H1 (cell line): ENCODE measurements at regions not wholly inside any gene's neighbourhood (a gene's known extent, or its start where the extent isn't known, plus 50 kb on each side); places are given as distances from the start of the nearest gene placed in this dataset.

Experiments used
- CTCF ChIA-PET: fragments of 300-600 bp; sonication (Branson Sonifier 250); formaldehyde crosslinking; loops from one replicate; lab custom pipeline; 2021; ENCODE audit not compliant: partially characterized antibody; lab: Charles Lee
- POLR2A ChIA-PET: fragments of 300-600 bp; sonication (Branson Sonifier 250); formaldehyde crosslinking; loops from one replicate; lab custom pipeline; 2021; ENCODE audit warnings: inconsistent platforms; ENCODE audit not compliant: partially characterized antibody; lab: Charles Lee
- DNase-seq, 2 experiments: peaks; one replicate each; pipeline versions ENCODE4 v3.0.0 to v3.0.0-alpha.2; 2010 to 2022; ENCODE audit warnings: low spot score in 2 of 2, low read depth in 1 of 2, mixed read lengths in 1 of 2
- FAIRE-seq: peaks from 2 replicates; lab custom pipeline; 2011; peaks lifted over from hg19 to GRCh38; lab: Jason Lieb, UNC
- H2AFZ ChIP-seq: 2 replicates; pipeline ENCODE4 v1.8.1; 2012; ENCODE audit warnings: low read length, inconsistent platforms
- H2AK5ac ChIP-seq: 2 replicates; pipeline ENCODE4 v1.6.1; 2013; ENCODE audit warnings: low read depth, low read length
- H2BK120ac ChIP-seq: replicated peaks from 2 replicates; pipeline ENCODE3; 2013; ENCODE audit warnings: low read depth, low read length, inconsistent platforms
- H2BK12ac ChIP-seq: 2 replicates; pipeline ENCODE4 v1.6.1; 2013; ENCODE audit warnings: low read depth, low read length
- H2BK15ac ChIP-seq: 2 replicates; pipeline ENCODE4 v1.6.1; 2013; ENCODE audit warnings: low read length
- H2BK20ac ChIP-seq: 2 replicates; pipeline ENCODE4 v1.6.1; 2013; ENCODE audit warnings: low read length
- H2BK5ac ChIP-seq: 2 replicates; pipeline ENCODE4 v1.6.1; 2013; ENCODE audit warnings: low read depth, low read length
- H3K14ac ChIP-seq: 2 replicates; pipeline ENCODE4 v1.6.1; 2013; ENCODE audit warnings: inconsistent platforms; ENCODE audit not compliant: insufficient read length
- H3K18ac ChIP-seq: 2 replicates; pipeline ENCODE4 v1.6.1; 2013; ENCODE audit warnings: low read length; ENCODE audit errors: extremely low read depth
- H3K23ac ChIP-seq: 2 replicates; pipeline ENCODE4 v1.6.1; 2013; ENCODE audit warnings: inconsistent platforms; ENCODE audit not compliant: insufficient read length
- H3K23me2 ChIP-seq: 2 replicates; pipeline ENCODE4 v1.6.1; 2013; ENCODE audit warnings: low read depth, low read length
- H3K27ac ChIP-seq: 2 replicates; pipeline ENCODE4 v1.6.1; 2011; ENCODE audit warnings: low read depth, low read length, inconsistent platforms
- H3K27me3 ChIP-seq, 4 experiments: replicated peaks in 1 of 4; 1 replicate in 1 of 4; 2 replicates in 3 of 4; pipeline versions ENCODE4 v1.6.1 to v1.8.1; 2011 to 2013; ENCODE audit warnings: low read length in 3 of 4, mild to moderate bottlenecking in 3 of 4, inconsistent platforms in 2 of 4, mixed read lengths in 2 of 4, moderate library complexity in 1 of 4; ENCODE audit not compliant: control insufficient read depth in 3 of 4, insufficient read depth in 3 of 4; ENCODE audit errors: extremely low read depth in 1 of 4
- H3K36me3 ChIP-seq, 4 experiments: 2 replicates each; pipeline versions ENCODE4 v1.6.1 to v1.8.1; 2011 to 2013; ENCODE audit warnings: mild to moderate bottlenecking in 4 of 4, low read length in 3 of 4, moderate library complexity in 2 of 4, control low read depth in 1 of 4, inconsistent platforms in 1 of 4; ENCODE audit not compliant: insufficient read depth in 4 of 4, control insufficient read depth in 2 of 4
- H3K4ac ChIP-seq: replicated peaks from 2 replicates; pipeline ENCODE3; 2013; ENCODE audit warnings: low read length, low read depth, mixed read lengths, inconsistent platforms; ENCODE audit not compliant: insufficient read length
- H3K4me1 ChIP-seq, 4 experiments: replicated peaks in 1 of 4; 1 replicate in 1 of 4; 2 replicates in 3 of 4; pipeline versions ENCODE4 v1.6.1 to v1.8.1; 2011 to 2013; ENCODE audit warnings: low read length in 3 of 4, inconsistent platforms in 2 of 4, mixed read lengths in 1 of 4; ENCODE audit not compliant: insufficient read depth in 4 of 4, control insufficient read depth in 3 of 4
- H3K4me2 ChIP-seq, 2 experiments: 2 replicates each; pipeline versions ENCODE4 v1.6.1 to v1.8.1; 2011 to 2013; ENCODE audit warnings: low read depth in 2 of 2, low read length in 2 of 2, control low read depth in 1 of 2, inconsistent platforms in 1 of 2, mild to moderate bottlenecking in 1 of 2; ENCODE audit not compliant: insufficient read depth in 1 of 2
- H3K4me3 ChIP-seq, 4 experiments: fragments of 200-600, 300-600 bp in 1 of 4; sonication (generic), shearing (Covaris generic), sonication (Bioruptor Twin) in 1 of 4; 2 replicates each; pipeline versions ENCODE4 v1.5.1 to v1.8.1; 2011 to 2016; ENCODE audit warnings: low read length in 4 of 4, low read depth in 3 of 4, control low read depth in 2 of 4, inconsistent platforms in 2 of 4, mild to moderate bottlenecking in 2 of 4, mixed read lengths in 1 of 4, moderate library complexity in 1 of 4; ENCODE audit not compliant: insufficient read depth in 2 of 4; ENCODE audit errors: extremely low read depth in 1 of 4
- H3K56ac ChIP-seq: replicated peaks from 2 replicates; pipeline ENCODE3; 2013; ENCODE audit warnings: low read depth, mild to moderate bottlenecking, mixed read lengths, low read length, inconsistent platforms; ENCODE audit not compliant: insufficient read length
- H3K79me1 ChIP-seq: 2 replicates; pipeline ENCODE4 v1.6.1; 2013; ENCODE audit warnings: low read depth, low read length, control low read depth
- H3K79me2 ChIP-seq, 2 experiments: 2 replicates each; pipeline versions ENCODE4 v1.6.1 to v1.8.1; 2012 to 2013; ENCODE audit warnings: low read length in 2 of 2, mild to moderate bottlenecking in 2 of 2, inconsistent platforms in 1 of 2; ENCODE audit not compliant: insufficient read depth in 2 of 2, control insufficient read depth in 1 of 2
- H3K9ac ChIP-seq, 4 experiments: replicated peaks in 1 of 4; 1 replicate in 1 of 4; 2 replicates in 3 of 4; pipeline versions ENCODE4 v1.6.1 to v1.8.1; 2011 to 2013; ENCODE audit warnings: low read depth in 3 of 4, low read length in 3 of 4, control low read depth in 2 of 4, mild to moderate bottlenecking in 2 of 4, moderate library complexity in 2 of 4, inconsistent platforms in 1 of 4; ENCODE audit errors: extremely low read depth in 1 of 4
- H3K9me3 ChIP-seq, 2 experiments: 2 replicates each; pipeline versions ENCODE4 v1.6.1 to v1.8.1; 2012 to 2013; ENCODE audit warnings: mild to moderate bottlenecking in 2 of 2, moderate library complexity in 2 of 2, control low read depth in 1 of 2, inconsistent platforms in 1 of 2, low read depth in 1 of 2, low read length in 1 of 2, mixed read lengths in 1 of 2; ENCODE audit not compliant: insufficient read depth in 2 of 2
- H4K20me1 ChIP-seq, 2 experiments: replicated peaks in 1 of 2; 2 replicates each; pipeline versions ENCODE3 to v1.8.1; 2011 to 2013; ENCODE audit warnings: inconsistent platforms in 2 of 2, low read length in 2 of 2, mild to moderate bottlenecking in 1 of 2; ENCODE audit not compliant: insufficient read depth in 2 of 2, control insufficient read depth in 1 of 2
- H4K5ac ChIP-seq: 2 replicates; pipeline ENCODE4 v1.6.1; 2013; ENCODE audit warnings: low read length, low read depth, mixed read lengths, inconsistent platforms; ENCODE audit not compliant: insufficient read length
- H4K8ac ChIP-seq: 2 replicates; pipeline ENCODE4 v1.8.0; 2013; ENCODE audit warnings: mild to moderate bottlenecking, moderate library complexity, low read length, inconsistent platforms; ENCODE audit not compliant: insufficient read depth; ENCODE audit errors: extremely low read depth
- H4K91ac ChIP-seq: replicated peaks from 2 replicates; pipeline ENCODE3; 2013; ENCODE audit warnings: low read length, mixed read lengths, inconsistent platforms; ENCODE audit not compliant: insufficient read length
- CBX8 ChIP-seq: fragments of 300-800, 300-1000 bp; sonication (generic); IDR thresholded peaks from 2 replicates; pipeline ENCODE4 v1.7.1; 2016; ENCODE audit warnings: low read depth, low read length, borderline replicate concordance
- TF ChIP-seq, protein P1 (sequence below): IDR thresholded peaks from 2 replicates; pipeline ENCODE4 v1.6.1; 2012; ENCODE audit warnings: inconsistent platforms

DNA sequence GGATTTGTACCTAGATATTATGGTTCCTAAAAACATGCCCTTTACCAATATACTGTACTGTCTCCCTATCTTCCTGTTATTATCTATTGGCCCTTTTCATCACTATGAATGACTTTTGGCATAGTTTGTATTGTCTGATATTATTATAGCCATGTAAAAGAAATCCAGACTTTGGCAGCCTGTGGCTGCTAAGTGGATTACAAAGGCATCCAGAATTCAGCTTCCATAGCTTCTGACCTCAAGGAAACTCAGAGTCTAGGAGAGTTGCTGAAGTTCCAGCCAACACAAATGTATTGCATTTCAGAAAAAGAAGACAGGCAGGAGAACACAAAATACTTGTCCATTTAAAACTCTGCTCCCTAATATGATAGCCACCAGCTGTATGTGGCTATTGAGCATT lies 319.2 kb upstream of the MPDZ start:
- no peaks in the 10 kb centered on the region for H3K79me1 ChIP-seq

More for the DNA sequence above, 319.2 kb upstream of the MPDZ start:
- Histone ChIP-seq H2BK120ac (no peak overlapping the region), H3K23ac (no peak overlapping the region), H3K9me3 (no peaks in the 10 kb centered on the region), H3K14ac (no peak overlapping the region), H4K20me1 (no peaks in the 10 kb centered on the region), H2BK5ac (no peak overlapping the region), H4K91ac (no peak overlapping the region), H3K4ac (no peak overlapping the region), H3K4me1 (peaks cover 0 to 9% (median 2%) of the 10 kb centered on the region in 4 experiments; a peak in 3 of 7 replicates), H3K36me3 (no peaks in the 10 kb centered on the region), H3K9ac (no peak overlapping the region), H2BK12ac (no peak overlapping the region), H2BK15ac (no peak overlapping the region), H3K4me2 (no peak overlapping the region), H2AK5ac (no peak overlapping the region), H3K23me2 (no peaks in the 10 kb centered on the region), H3K27ac (no peak overlapping the region), H2AFZ (no peak overlapping the region), H3K56ac (no peak overlapping the region), H4K5ac (no peak overlapping the region), H3K27me3 (no peaks in the 10 kb centered on the region), H4K8ac (no peak overlapping the region), H3K4me3 (no peak overlapping the region), H2BK20ac (no peak overlapping the region)
- no peak for DNase-seq
- FAIRE-seq, result no peak
- CTCF ChIA-PET, result interaction anchor here (1.1 kb wide), 1 partner anchor 228 kb away, joined by 3 read pairs; no protein-coding TSS in a partner anchor
- TF ChIP-seq, protein P1, sequence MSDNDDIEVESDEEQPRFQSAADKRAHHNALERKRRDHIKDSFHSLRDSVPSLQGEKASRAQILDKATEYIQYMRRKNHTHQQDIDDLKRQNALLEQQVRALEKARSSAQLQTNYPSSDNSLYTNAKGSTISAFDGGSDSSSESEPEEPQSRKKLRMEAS, result no peak
- no peak for TF ChIP-seq CBX8
- TF ChIP-seq, all 59 proteins: peak for 0
- Histone ChIP-seq H3K18ac (no peak overlapping the region), H3K79me2 (no peaks in the 10 kb centered on the region)
- POLR2A ChIA-PET, result no interaction called here
